GM12878 (cell line): ENCODE measurements at regions not wholly inside any gene's neighbourhood (a gene's known extent, or its start where the extent isn't known, plus 50 kb on each side); places are given as distances from the start of the nearest gene placed in this dataset.

Experiments used
- ATAC-seq: fragments of 200-7000 bp; cut with Tn5 transposase; 3 replicates; pipeline ENCODE4 v1.9.1; 2020; ENCODE audit warnings: mild to moderate bottlenecking, moderate library complexity
- BruUV-seq: library from RNA; stranded (reverse); fragments of 400-500 nt; replicated peaks from 2 replicates; lab custom pipeline; 2021; lab: Mats Ljungman, UMichigan
- CTCF ChIA-PET: fragments of 300-600 bp; sonication (Branson Sonifier 250); formaldehyde crosslinking; extraction: SDS; loops from one replicate; lab custom pipeline; 2021; ENCODE audit warnings: inconsistent platforms; lab: Yijun Ruan, JAX
- POLR2A ChIA-PET: fragments of 350-600 bp; formaldehyde crosslinking; extraction: SDS; loops from one replicate; lab custom pipeline; 2021; ENCODE audit warnings: inconsistent platforms; lab: Charles Lee
- RAD21 ChIA-PET: fragments of 300-600 bp; sonication (Branson Sonifier 250); formaldehyde crosslinking; loops from one replicate; lab custom pipeline; 2023; ENCODE audit warnings: antibody characterized with exemption; ENCODE audit not compliant: unreplicated experiment; lab: Charles Lee
- SMC1A ChIA-PET: fragments of 300-600 bp; sonication (Branson Sonifier 250); formaldehyde crosslinking; loops from one replicate; lab custom pipeline; 2023; ENCODE audit not compliant: unreplicated experiment, uncharacterized antibody; lab: Charles Lee
- DNase-seq: peaks from one replicate; pipeline ENCODE4 v3.0.0-alpha.2; 2011; ENCODE audit warnings: low read depth, low spot score
- FAIRE-seq: peaks from 3 replicates; lab custom pipeline; 2011; peaks lifted over from hg19 to GRCh38; lab: Jason Lieb, UNC
- H2AFZ ChIP-seq: 2 replicates; pipeline ENCODE4 v1.6.0; 2011; ENCODE audit warnings: low read depth, low read length, control low read depth; ENCODE audit not compliant: control insufficient read depth
- H3K27ac ChIP-seq: 2 replicates; pipeline ENCODE4 v1.5.1; 2011; ENCODE audit warnings: control low read depth; ENCODE audit not compliant: control insufficient read depth, insufficient read depth
- H3K27me3 ChIP-seq, 2 experiments: replicated peaks in 1 of 2; 2 replicates each; pipeline versions ENCODE4 v1.6.0 to v1.6.1; 2011; ENCODE audit warnings: low read length in 1 of 2; ENCODE audit not compliant: control insufficient read depth in 2 of 2, insufficient read depth in 2 of 2
- H3K36me3 ChIP-seq, 2 experiments: 2 replicates each; pipeline ENCODE4 v1.5.1; 2011; ENCODE audit warnings: low read length in 1 of 2; ENCODE audit not compliant: control insufficient read depth in 2 of 2, insufficient read depth in 2 of 2
- H3K4me1 ChIP-seq: 2 replicates; pipeline ENCODE4 v1.6.1; 2011; ENCODE audit warnings: mild to moderate bottlenecking, low read length, moderate library complexity, mixed read lengths; ENCODE audit not compliant: control insufficient read depth, insufficient read depth
- H3K4me2 ChIP-seq: 2 replicates; pipeline ENCODE4 v1.6.0; 2011; ENCODE audit warnings: control low read depth; ENCODE audit not compliant: control insufficient read depth, insufficient read depth
- H3K4me3 ChIP-seq: fragments of 200-600 bp; sonication (generic); 2 replicates; pipeline ENCODE4 v1.5.1; 2016
- H3K79me2 ChIP-seq: 2 replicates; pipeline ENCODE4 v1.6.0; 2011; ENCODE audit warnings: low read length; ENCODE audit not compliant: control insufficient read depth, insufficient read depth
- H3K9ac ChIP-seq: 2 replicates; pipeline ENCODE4 v1.8.0; 2011; ENCODE audit warnings: low read length, control low read depth, mixed read lengths; ENCODE audit not compliant: control insufficient read depth, insufficient read depth
- H3K9me3 ChIP-seq: replicated peaks from 3 replicates; pipeline ENCODE4 v1.5.1; 2011; ENCODE audit warnings: mild to moderate bottlenecking, low read length; ENCODE audit not compliant: control insufficient read depth, insufficient read depth
- H4K20me1 ChIP-seq: 2 replicates; pipeline ENCODE4 v1.6.0; 2011; ENCODE audit not compliant: control insufficient read depth, insufficient read depth
- ATF7 ChIP-seq: fragments of 450-650 bp; IDR thresholded peaks from 2 replicates; pipeline ENCODE4 v1.6.1; 2016; ENCODE audit warnings: low read depth, mild to moderate bottlenecking
- BCL11A ChIP-seq: IDR thresholded peaks from 2 replicates; pipeline ENCODE4 v1.6.1; 2011; ENCODE audit warnings: low read depth, low read length
- CBX3 ChIP-seq: fragments of 200-600 bp; sonication (generic); IDR thresholded peaks from 2 replicates; pipeline ENCODE4 v1.6.1; 2016; ENCODE audit warnings: low read depth, borderline replicate concordance
- EED ChIP-seq: sonication (generic); IDR thresholded peaks from 2 replicates; pipeline ENCODE4 v1.6.1; 2016; ENCODE audit warnings: antibody characterized with exemption, low read depth
- ETV6 ChIP-seq, 2 experiments: fragments of 450-650 bp in 1 of 2; IDR thresholded peaks in 1 of 2; conservative IDR thresholded peaks in 1 of 2; 2 replicates each; pipeline ENCODE4 v1.6.1; 2014; ENCODE audit warnings: antibody characterized with exemption in 1 of 2, borderline replicate concordance in 1 of 2, low read depth in 1 of 2, mild to moderate bottlenecking in 1 of 2, moderate library complexity in 1 of 2
- EZH2 ChIP-seq: IDR thresholded peaks from 2 replicates; pipeline ENCODE4 v1.6.1; 2012; ENCODE audit warnings: low read depth, mild to moderate bottlenecking, control low read depth, inconsistent platforms, low read length, borderline replicate concordance; ENCODE audit not compliant: control insufficient read depth
- LARP7 ChIP-seq: fragments of 450-650 bp; IDR thresholded peaks from 2 replicates; pipeline ENCODE4 v1.6.1; 2017; ENCODE audit warnings: mild to moderate bottlenecking
- MEF2B ChIP-seq: fragments of 450-650 bp; IDR thresholded peaks from 2 replicates; pipeline ENCODE4 v1.6.1; 2018; ENCODE audit warnings: mild to moderate bottlenecking, moderate library complexity; ENCODE audit not compliant: partially characterized antibody, poor library complexity, severe bottlenecking
- NBN ChIP-seq: fragments of 450-650 bp; IDR thresholded peaks from 2 replicates; pipeline ENCODE4 v1.6.1; 2016
- NFIC ChIP-seq: IDR thresholded peaks from 2 replicates; pipeline ENCODE4 v1.6.1; 2012; ENCODE audit warnings: low read depth, mild to moderate bottlenecking, inconsistent platforms, low read length, moderate library complexity
- RUNX3 ChIP-seq: IDR thresholded peaks from 2 replicates; pipeline ENCODE4 v1.6.1; 2012; ENCODE audit warnings: low read length, inconsistent platforms
- SP1 ChIP-seq: IDR thresholded peaks from one replicate; pipeline ENCODE4 v1.6.1; 2011; ENCODE audit warnings: low read depth, low read length
- STAT1 ChIP-seq: fragments of 450-650 bp; conservative IDR thresholded peaks from 2 replicates; pipeline ENCODE4 v1.6.1; 2014; ENCODE audit warnings: antibody characterized with exemption, mild to moderate bottlenecking
- TBL1XR1 ChIP-seq: IDR thresholded peaks from 2 replicates; pipeline ENCODE4 v1.6.1; 2012; ENCODE audit warnings: low read depth, low read length, improper control_type of control experiment
- TCF7 ChIP-seq: IDR thresholded peaks from 2 replicates; pipeline ENCODE4 v1.6.1; 2014; ENCODE audit warnings: antibody characterized with exemption, borderline replicate concordance
- ZNF274 ChIP-seq: IDR thresholded peaks from one replicate; pipeline ENCODE4 v1.8.0; 2011; ENCODE audit not compliant: insufficient read length, insufficient read depth
- WGBS: methylation state at CpG from one replicate; pipeline ENCODE4 v1.1.6; 2016; ENCODE audit warnings: low lambda C conversion rate; ENCODE audit not compliant: insufficient replicate concordance, insufficient coverage; ENCODE audit errors: missing lambda C conversion rate; 5-methylcytosine and 5-hydroxymethylcytosine counted together
- in situ Hi-C: fragments of 300-500 bp; cut with MboI; formaldehyde crosslinking; loops from 9 replicates; pipeline ENCODE4 v1.14.3; 2018; ENCODE audit warnings: mixed read lengths
- intact Hi-C: fragments of 100-400 bp; cut with micrococcal nuclease; formaldehyde crosslinking; loops from one replicate; pipeline ENCODE4 v1.14.2; 2022; ENCODE audit not compliant: unreplicated experiment
- TF ChIP-seq, protein P1 (sequence below): fragments of 450-650 bp; IDR thresholded peaks from 2 replicates; pipeline ENCODE4 v1.6.1; 2017; ENCODE audit warnings: antibody characterized with exemption, mild to moderate bottlenecking, moderate library complexity
- TF ChIP-seq, protein P2 (sequence below): fragments of 450-650 bp; IDR thresholded peaks from 2 replicates; pipeline ENCODE4 v1.6.1; 2018; ENCODE audit warnings: mild to moderate bottlenecking, low read depth, moderate library complexity; ENCODE audit not compliant: partially characterized antibody
- TF ChIP-seq, protein P3 (sequence below): IDR thresholded peaks from 2 replicates; pipeline ENCODE4 v1.6.1; 2011; ENCODE audit warnings: mild to moderate bottlenecking, low read depth, low read length, moderate library complexity; ENCODE audit not compliant: insufficient replicate concordance

DNA sequence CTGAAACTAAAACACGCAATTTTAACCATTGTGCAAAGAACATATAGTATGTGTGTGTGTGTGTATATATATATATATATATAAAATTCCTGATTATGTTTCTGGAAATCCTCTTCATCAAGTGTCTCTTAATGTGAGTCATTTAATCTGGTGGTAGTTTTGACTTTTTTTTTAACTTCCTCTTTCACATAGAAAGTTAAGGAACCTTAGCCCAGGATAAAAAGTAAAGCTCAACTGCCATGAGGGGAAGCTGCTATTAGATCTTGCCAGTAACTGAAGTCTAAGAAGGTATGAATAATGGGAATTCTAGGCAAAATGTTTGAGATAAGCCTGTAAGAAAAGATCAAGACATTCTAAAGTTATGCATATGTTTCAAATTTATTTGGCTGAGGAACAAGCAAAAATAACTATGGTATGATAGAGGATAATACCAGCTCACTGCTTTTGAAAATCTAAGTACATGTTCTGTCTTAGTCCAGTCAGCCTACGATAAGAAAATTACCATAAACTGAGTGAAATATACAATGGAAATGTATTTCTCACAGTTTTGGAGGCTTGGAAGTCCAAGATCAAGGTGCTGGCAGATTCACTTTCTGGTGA is 757.0 kb downstream of the TRAM1L1 start:
- POLR2A ChIA-PET, result no interaction called here
- in situ Hi-C loops, result no loop called here
- RAD21 ChIA-PET, result no interaction called here

More for the DNA sequence above, 757.0 kb downstream of the TRAM1L1 start:
- H3K79me2 ChIP-seq, result no peaks in the 10 kb centered on the region
- H3K36me3 ChIP-seq, result no peaks in the 10 kb centered on the region
- H4K20me1 ChIP-seq, result no peaks in the 10 kb centered on the region
- H3K4me2 ChIP-seq, result no peak overlapping the region
- BruUV-seq, result no TSS peak
- intact Hi-C loops, result no loop called here
- 30% methylated on average over 2 of the region's 2 CpGs for WGBS
- H2AFZ ChIP-seq, result no peak overlapping the region
- TF ChIP-seq, protein P1, sequence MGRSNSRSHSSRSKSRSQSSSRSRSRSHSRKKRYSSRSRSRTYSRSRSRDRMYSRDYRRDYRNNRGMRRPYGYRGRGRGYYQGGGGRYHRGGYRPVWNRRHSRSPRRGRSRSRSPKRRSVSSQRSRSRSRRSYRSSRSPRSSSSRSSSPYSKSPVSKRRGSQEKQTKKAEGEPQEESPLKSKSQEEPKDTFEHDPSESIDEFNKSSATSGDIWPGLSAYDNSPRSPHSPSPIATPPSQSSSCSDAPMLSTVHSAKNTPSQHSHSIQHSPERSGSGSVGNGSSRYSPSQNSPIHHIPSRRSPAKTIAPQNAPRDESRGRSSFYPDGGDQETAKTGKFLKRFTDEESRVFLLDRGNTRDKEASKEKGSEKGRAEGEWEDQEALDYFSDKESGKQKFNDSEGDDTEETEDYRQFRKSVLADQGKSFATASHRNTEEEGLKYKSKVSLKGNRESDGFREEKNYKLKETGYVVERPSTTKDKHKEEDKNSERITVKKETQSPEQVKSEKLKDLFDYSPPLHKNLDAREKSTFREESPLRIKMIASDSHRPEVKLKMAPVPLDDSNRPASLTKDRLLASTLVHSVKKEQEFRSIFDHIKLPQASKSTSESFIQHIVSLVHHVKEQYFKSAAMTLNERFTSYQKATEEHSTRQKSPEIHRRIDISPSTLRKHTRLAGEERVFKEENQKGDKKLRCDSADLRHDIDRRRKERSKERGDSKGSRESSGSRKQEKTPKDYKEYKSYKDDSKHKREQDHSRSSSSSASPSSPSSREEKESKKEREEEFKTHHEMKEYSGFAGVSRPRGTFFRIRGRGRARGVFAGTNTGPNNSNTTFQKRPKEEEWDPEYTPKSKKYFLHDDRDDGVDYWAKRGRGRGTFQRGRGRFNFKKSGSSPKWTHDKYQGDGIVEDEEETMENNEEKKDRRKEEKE, result no peak
- TF ChIP-seq STAT1 (no peak), ETV6 (conservative IDR thresholded peaks at IDR 0.05 in 1 of 2, IDR thresholded peaks at IDR 0.05 in 1 of 2; ENCODE audit: borderline replicate concordance in 1 of 2, low read depth in 1 of 2) (no peak), NBN (no peak), TCF7 (no peak), NFIC (no peak), SP1 (no peak), RUNX3 (no peak), CBX3 (no peak), BCL11A (no peak), ATF7 (no peak), EZH2 (no peak), EED (no peak), MEF2B (no peak), LARP7 (no peak), ZNF274 (no peak), TBL1XR1 (no peak)
- TF ChIP-seq, protein P2, sequence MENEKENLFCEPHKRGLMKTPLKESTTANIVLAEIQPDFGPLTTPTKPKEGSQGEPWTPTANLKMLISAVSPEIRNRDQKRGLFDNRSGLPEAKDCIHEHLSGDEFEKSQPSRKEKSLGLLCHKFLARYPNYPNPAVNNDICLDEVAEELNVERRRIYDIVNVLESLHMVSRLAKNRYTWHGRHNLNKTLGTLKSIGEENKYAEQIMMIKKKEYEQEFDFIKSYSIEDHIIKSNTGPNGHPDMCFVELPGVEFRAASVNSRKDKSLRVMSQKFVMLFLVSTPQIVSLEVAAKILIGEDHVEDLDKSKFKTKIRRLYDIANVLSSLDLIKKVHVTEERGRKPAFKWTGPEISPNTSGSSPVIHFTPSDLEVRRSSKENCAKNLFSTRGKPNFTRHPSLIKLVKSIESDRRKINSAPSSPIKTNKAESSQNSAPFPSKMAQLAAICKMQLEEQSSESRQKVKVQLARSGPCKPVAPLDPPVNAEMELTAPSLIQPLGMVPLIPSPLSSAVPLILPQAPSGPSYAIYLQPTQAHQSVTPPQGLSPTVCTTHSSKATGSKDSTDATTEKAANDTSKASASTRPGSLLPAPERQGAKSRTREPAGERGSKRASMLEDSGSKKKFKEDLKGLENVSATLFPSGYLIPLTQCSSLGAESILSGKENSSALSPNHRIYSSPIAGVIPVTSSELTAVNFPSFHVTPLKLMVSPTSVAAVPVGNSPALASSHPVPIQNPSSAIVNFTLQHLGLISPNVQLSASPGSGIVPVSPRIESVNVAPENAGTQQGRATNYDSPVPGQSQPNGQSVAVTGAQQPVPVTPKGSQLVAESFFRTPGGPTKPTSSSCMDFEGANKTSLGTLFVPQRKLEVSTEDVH, result no peak
- TF ChIP-seq, protein P3, sequence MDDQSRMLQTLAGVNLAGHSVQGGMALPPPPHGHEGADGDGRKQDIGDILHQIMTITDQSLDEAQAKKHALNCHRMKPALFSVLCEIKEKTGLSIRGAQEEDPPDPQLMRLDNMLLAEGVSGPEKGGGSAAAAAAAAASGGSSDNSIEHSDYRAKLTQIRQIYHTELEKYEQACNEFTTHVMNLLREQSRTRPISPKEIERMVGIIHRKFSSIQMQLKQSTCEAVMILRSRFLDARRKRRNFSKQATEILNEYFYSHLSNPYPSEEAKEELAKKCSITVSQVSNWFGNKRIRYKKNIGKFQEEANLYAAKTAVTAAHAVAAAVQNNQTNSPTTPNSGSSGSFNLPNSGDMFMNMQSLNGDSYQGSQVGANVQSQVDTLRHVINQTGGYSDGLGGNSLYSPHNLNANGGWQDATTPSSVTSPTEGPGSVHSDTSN, result no peak
- TF ChIP-seq, all 136 proteins: peak for 0
- ChIA-PET CTCF (interaction anchor here (1.4 kb wide), 1 partner anchor 11 kb away, joined by 4 read pairs; no protein-coding TSS in a partner anchor), SMC1A (no interaction called here)
- no peaks in the 10 kb centered on the region for H3K9me3 ChIP-seq
- no peak overlapping the region for H3K9ac ChIP-seq
- no peak for DNase-seq
- no peaks in the 10 kb centered on the region for H3K27me3 ChIP-seq
- H3K4me1 ChIP-seq, result no peaks in the 10 kb centered on the region
- no peak for ATAC-seq
- H3K27ac ChIP-seq, result no peak overlapping the region
- H3K4me3 ChIP-seq, result no peak overlapping the region
- no peak for FAIRE-seq
